ENCODE measurements at regions not wholly inside any gene's neighbourhood (a gene's known extent, or its start where the extent isn't known, plus 50 kb on each side); places are given as distances from the start of the nearest gene placed in this dataset.

- no peak for DNase-seq (ENCODE audit: low read depth)
- H3K4me3 ChIP-seq (ENCODE audit: control insufficient read depth, low read depth, low read length): no peak overlapping the region
- no peak for TF ChIP-seq CTCF (IDR thresholded peaks at IDR 0.05; ENCODE audit: control insufficient read depth, insufficient read depth, low read depth, low read length, missing control alignments)
These were observed 234.7 kb upstream of the GSE1 start for GRCh38 chr16:85378145-85379040.

- H3K4me3 ChIP-seq (ENCODE audit: control insufficient read depth, low read depth, low read length): no peak overlapping the region
- DNase-seq (ENCODE audit: low read depth): no peak
These were observed 233.8 kb upstream of the GSE1 start for GRCh38 chr16:85379041-85380001.

GRCh38 chr16:85380002-85380395 is 233.1 kb upstream of the GSE1 start:
- TF ChIP-seq CTCF (IDR thresholded peaks at IDR 0.05; ENCODE audit: control insufficient read depth, insufficient read depth, low read depth, low read length, missing control alignments): no peak
- H3K4me3 ChIP-seq (ENCODE audit: control insufficient read depth, low read depth, low read length): no peak overlapping the region
- no peak for DNase-seq (ENCODE audit: low read depth)

More at GRCh38 chr16:85379041-85380001, 233.8 kb upstream of the GSE1 start:
- no peak for TF ChIP-seq CTCF (IDR thresholded peaks at IDR 0.05; ENCODE audit: control insufficient read depth, insufficient read depth, low read depth, low read length, missing control alignments)

GRCh38 chr16:85380905-85381737 is 232.0 kb upstream of the GSE1 start:
- H3K4me3 ChIP-seq (ENCODE audit: control insufficient read depth, low read depth, low read length): no peak overlapping the region
- no peak for DNase-seq (ENCODE audit: low read depth)
- TF ChIP-seq CTCF (IDR thresholded peaks at IDR 0.05; ENCODE audit: control insufficient read depth, insufficient read depth, low read depth, low read length, missing control alignments): no peak

- DNase-seq (ENCODE audit: low read depth): no peak
- no peak for TF ChIP-seq CTCF (IDR thresholded peaks at IDR 0.05; ENCODE audit: control insufficient read depth, insufficient read depth, low read depth, low read length, missing control alignments)
- no peak overlapping the region for H3K4me3 ChIP-seq (ENCODE audit: control insufficient read depth, low read depth, low read length)
These were observed 231.2 kb upstream of the GSE1 start for GRCh38 chr16:85381738-85382592.
